Fibroblast of villous mesenchyme (primary cell): ENCODE measurements at regions not wholly inside any gene's neighbourhood (a gene's known extent, or its start where the extent isn't known, plus 50 kb on each side); places are given as distances from the start of the nearest gene placed in this dataset.

Experiments
- DNase-seq: peaks from one replicate; pipeline ENCODE4 v3.0.0-alpha.2; 2010; ENCODE audit warnings: low read depth
- H3K4me3 ChIP-seq: 2 replicates; pipeline ENCODE4 v1.5.1; 2011; ENCODE audit warnings: low read depth, mild to moderate bottlenecking, low read length
- TF ChIP-seq, protein P1 (sequence below): IDR thresholded peaks from 2 replicates; pipeline ENCODE4 v1.5.1; 2012; ENCODE audit warnings: low read depth, mild to moderate bottlenecking, low read length; ENCODE audit not compliant: insufficient read depth

DNA sequence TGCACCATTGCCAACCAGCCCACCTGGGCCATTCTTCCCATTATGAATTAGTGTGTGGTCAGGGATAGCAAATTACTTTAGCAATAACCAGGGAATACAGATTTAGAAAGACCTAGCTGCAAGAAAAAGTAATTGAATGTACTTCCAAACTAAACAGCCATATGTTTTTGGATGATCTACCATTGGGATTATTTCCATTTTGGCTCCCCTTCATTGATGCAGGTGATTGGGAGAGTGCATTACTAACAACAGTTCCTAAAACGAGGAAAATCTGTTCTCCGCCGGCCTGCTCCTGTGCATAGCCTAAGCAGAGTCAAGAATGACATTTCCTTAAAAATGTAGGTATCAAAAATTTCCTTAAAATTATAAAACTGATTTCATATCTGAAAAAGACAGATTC lies 58.5 kb downstream of the MAIP1 start:
- TF ChIP-seq, protein P1, sequence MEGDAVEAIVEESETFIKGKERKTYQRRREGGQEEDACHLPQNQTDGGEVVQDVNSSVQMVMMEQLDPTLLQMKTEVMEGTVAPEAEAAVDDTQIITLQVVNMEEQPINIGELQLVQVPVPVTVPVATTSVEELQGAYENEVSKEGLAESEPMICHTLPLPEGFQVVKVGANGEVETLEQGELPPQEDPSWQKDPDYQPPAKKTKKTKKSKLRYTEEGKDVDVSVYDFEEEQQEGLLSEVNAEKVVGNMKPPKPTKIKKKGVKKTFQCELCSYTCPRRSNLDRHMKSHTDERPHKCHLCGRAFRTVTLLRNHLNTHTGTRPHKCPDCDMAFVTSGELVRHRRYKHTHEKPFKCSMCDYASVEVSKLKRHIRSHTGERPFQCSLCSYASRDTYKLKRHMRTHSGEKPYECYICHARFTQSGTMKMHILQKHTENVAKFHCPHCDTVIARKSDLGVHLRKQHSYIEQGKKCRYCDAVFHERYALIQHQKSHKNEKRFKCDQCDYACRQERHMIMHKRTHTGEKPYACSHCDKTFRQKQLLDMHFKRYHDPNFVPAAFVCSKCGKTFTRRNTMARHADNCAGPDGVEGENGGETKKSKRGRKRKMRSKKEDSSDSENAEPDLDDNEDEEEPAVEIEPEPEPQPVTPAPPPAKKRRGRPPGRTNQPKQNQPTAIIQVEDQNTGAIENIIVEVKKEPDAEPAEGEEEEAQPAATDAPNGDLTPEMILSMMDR = no peak
- DNase-seq = no peak

GRCh38 chr2:200021449-200022114 lies 66.2 kb downstream of the MAIP1 start:
- no peak overlapping the region for H3K4me3 ChIP-seq
- TF ChIP-seq, protein P1 = no peak
- no peak for DNase-seq

More for the DNA sequence above, 58.5 kb downstream of the MAIP1 start:
- no peak overlapping the region for H3K4me3 ChIP-seq

- DNase-seq = no peak
- H3K4me3 ChIP-seq = no peak overlapping the region
- TF ChIP-seq, protein P1 = no peak
Observed at GRCh38 chr2:200022511-200022910, 67.1 kb downstream of the MAIP1 start.

- no peak overlapping the region for H3K4me3 ChIP-seq
- no peak for DNase-seq
- TF ChIP-seq, protein P1 = no peak
Observed at GRCh38 chr2:200023570-200023969, 68.2 kb downstream of the MAIP1 start.

DNA sequence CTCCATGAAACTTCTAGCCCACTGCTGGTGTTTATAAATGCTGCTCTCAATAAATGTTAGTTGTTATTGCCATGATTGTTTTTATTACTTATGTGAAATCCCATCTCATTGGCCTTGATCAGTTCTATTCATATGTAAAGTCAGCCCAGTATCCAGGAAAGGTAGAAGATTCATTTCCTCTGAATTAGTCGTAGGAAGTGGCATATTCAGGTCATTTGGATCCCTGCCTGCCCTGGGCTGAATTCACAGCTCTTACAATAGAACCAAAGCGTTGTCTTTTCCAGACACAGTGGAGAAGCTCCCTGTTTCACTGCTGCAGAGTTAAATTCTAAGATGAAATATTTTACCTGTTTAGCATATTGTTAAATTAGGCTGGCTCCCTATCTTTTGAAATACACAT lies 70.3 kb downstream of the MAIP1 start:
- TF ChIP-seq, protein P1 = no peak
- no peak for DNase-seq

DNA sequence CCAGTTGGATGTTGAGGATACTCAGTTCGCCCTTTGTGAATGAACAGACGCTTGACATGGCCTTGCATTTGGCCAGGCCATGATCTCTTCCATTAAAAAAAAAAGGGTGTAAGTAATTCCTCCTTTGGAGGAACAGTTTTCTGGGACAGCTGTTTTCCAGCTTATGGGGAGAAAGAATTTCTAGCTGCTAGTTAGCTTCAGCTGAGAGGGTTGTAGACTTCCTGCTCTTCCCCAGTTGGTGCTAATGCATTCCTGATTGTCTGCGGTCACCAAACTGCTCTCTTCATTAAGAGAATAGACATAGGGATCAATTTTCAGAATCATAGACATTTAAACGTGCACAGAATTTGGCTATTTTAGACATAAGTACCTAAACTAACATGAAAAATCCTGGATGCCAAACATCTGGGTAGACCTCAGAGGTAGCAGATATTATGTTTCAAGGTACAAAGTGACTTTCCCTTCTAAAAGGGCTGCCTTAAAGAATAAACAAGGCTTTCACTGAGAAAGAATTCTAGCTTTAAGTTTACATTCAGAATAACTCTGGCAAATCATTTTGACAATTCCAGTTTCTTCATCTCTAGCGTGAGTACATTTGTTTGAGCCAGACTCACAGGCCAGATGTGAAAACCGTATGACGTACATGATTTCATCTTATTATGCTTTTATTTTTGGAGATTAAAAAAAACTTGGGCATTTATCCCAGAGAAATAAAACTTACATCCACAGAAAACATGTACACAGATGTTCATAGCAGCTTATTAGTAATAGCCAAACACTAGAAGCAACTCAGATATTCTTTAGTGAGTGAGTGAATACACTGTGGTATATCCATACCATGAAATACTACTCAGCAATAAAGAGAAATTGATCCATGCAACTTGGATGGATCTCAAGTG lies 71.2 kb downstream of the MAIP1 start:
- peak; percentile 85 for DNase-seq
- no peak overlapping the region for H3K4me3 ChIP-seq
- TF ChIP-seq, protein P1 = no peak

More for the DNA sequence above, 70.3 kb downstream of the MAIP1 start:
- no peak overlapping the region for H3K4me3 ChIP-seq
